ENCODE measurements at regions not wholly inside any gene's neighbourhood (a gene's known extent, or its start where the extent isn't known, plus 50 kb on each side); places are given as distances from the start of the nearest gene placed in this dataset.
"Not testable (repeated sequence)": the region's sequence is repeated elsewhere in the genome, so short reads cannot be mapped to it uniquely, and the experiment has no call there.

DNA sequence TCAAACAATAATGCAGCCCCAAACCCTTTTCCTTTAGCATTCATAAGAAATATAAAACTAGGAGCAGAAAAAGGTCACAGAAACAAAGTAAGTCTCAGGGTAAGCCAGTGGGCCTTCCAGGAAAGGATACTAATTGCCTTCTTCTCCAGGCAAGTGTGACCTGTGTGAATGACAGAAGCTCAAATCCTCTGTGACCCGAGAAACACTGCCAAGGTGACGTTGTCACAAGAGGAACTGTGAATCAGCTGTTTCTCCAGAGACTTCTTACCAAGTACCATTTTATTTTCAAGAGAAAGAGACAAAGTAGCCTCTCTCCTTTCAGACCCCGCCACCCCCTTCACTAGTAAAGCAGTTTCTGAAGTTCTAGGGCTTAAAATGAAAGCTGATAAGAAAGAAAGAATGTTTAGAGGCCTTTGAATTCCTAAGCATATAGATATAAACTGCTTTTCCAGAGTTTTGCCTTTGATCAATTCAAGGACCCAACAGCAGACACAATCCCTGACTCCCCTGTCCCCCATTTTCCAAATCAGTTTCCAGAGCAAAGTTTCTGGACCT, 155.6 kb downstream of the NUF2 start:
- no peak for DNase-seq

DNA sequence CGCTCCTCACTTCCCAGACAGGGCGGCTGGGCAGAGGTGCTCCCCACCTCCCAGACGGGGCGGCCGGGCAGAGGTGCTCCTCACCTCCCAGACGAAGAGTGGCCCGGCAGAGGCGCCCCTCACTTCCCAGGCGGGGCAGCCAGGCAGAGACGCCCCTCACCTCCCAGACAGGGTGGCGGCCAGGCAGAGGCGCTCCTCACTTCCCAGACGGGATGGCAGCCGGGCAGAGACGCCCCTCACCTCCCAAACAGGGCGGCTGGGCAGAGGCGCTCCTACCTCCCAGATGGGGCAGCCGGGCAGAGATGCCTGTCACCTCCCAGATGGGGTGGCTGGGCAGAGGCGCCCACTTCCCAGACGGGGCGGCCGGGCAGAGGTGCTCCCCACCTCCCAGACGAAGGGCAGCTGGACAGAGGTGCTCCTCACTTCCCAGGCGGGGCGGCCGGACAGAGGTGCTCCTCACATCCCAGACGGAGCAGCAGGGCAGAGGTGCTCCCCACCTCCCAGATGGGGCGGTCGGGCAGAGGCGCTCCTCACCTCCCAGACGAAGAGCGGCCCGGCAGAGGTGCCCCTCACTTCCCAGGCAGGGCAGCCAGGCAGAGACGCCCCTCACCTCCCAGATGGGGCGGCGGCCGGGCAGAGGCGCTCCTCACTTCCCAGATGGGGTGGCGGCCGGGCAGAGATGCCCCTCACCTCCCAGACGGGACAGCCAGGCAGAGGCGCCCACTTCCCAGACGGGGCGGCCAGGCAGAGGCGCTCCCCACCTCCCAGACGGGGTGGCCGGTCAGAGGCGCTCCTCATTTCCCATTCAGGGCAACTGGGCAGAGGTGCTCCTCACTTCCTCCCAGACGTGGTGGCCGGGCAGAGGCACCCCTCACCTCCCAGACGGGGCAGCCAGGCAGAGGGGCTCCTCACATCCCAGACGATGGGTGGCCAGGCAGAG, 176.9 kb downstream of the NUF2 start:
- not testable (repeated sequence) for DNase-seq

DNA sequence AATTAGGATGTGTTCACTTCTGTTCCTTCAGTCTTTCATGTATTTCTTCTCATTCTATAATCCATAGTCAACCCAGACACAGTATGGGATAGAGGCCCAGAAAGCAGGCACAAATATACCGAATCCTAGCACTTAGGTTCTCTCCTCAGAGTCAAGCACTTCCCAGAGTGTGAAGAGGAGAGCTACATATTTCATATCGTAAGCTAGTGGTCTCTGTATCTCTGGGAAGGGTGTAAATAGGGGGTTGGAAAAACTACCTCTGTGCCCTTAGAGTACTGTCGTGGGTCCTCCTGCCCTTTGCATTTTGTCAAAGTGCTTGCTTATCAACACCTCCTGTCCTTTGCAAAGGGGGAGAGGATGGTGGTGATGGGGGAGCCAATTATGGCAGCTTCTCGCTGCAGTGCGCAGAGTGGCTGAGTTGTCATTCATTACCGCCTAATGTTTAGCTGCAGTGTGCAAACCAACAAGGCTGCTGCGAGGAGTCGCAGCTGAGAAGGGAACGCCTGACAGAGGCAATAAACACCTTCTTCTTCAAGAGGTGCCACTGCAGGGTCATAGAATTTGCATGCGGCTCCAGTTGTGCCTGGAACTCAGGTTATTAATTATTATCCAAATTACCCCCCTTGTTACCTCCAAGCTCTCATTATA, 182.7 kb downstream of the NUF2 start:
- no peak for DNase-seq

DNA sequence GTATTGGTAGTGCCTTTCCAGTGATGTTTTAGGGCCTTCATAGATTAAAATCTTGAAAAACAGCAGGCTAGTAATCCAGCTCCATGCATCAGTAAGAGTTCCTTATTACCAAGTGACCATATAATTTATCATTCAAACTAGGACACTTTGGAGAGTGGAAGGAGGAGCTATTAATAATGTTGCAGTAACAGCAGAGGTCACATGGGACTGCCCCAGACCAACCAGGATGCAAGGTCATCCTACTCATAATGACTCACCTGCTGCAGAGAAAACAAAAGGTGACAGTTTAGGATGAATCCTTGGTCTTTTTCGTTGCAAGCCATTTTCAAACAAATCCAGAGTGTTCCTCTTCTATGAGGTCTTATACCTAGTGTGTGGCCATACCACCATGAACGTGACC, 187.4 kb downstream of the NUF2 start:
- DNase-seq: no peak

DNA sequence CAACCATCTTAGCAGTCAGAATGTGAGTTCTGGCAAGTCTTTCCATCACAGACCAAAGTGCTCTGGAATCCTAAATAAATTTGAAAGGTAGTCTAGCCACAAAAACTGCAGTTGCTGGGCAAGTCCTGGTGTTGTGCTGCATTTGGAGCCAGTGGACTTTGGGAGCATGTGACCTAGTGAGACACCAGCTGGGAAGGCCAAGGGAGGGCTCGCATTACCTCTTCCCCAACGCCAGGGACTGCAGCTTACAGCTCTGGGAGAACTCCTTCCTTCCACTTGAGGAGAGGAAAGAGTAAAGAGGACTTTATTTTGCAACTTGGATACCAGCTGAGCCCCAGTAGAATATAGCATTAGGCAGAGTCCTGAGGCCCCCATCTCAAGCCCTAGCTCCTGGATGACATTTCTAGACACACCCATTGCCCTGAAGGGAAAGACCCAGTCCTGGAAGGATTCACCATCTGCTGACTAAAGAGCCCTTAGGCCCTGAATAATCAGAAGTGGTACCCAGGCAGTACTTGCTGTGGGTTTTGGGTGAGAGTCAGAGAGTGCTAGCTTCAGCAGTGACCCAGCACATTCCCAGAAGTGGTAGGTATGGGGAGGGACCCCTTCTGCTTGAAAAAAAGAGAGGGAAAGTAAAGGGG, 190.7 kb downstream of the NUF2 start:
- DNase-seq: no peak

DNA sequence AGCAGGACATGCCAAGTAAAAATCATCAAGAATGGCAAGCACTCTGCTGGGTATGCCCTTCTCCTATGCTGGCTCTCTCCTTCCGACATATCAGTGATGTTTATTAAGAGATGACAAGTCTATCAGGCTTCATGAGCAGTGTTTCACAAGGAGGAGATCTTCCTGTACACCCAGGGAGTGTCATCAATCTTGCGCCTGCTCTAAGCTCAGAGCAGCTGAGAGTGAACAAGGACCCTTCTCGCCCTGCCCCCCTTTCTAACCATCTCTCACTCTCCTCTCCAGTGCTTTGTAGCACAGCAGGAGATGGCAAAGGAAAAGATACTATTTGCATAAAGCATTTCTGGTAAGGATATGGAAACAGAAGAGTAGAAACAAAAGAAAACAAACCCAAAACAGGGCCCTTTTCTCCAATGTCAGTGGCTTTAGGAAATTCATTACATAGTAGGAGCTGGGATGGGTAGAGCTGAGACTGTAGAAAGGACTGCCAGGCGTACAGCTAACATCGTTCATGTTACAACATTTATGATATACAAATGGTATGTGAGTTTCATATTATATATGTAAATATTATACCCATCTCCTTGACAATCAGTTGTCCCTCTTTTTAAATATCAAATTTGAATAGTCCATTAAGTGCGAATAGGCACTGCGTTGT, 201.7 kb downstream of the NUF2 start:
- DNase-seq: no peak

DNA sequence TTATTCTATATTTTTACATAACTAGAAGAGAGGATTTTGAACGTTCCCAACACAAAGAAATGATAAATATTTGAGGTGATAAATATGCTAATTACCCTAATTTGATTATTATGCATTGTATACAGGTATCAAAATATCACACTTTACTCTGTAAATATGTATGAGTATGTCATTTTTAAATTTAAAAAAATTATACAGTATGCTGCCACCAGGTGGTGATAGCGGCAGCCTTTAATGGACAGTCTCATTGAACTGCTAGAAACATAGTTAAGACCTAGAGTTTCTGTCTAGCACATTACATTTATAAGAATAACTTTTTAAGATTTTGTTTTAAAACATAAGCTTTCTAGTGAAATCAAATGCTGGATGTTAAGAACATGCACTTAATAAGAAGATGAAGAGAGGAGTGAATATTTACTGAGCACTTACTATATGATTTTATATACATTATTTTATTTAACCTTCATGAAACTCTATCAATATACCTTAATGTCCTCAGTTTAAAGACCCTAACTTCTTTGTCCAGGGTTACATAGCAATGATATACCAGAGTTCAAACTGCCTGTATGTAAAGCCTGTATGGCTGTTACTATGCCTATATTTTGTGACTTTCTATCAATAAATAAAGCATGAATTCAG, 207.1 kb downstream of the NUF2 start:
- DNase-seq: no peak

DNA sequence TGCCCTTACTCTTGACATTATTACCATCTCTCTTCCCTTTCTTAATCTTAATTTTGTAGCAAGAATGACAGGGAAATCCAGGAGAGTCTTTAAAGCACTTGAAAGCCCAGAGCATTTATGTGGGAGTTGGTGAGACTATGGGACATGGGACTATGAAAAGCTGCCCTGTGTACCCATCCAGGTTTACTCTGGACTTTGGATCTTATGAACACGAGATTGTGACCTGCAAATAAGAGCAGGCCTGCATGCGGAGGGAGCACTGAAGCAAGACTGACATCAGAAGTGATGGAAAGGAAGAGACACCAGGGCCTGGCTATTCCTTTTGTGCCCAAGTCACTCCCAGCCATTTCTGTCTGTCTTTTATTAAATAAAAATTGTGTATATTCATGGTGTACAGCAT, 209.6 kb downstream of the NUF2 start:
- no peak for DNase-seq

DNA sequence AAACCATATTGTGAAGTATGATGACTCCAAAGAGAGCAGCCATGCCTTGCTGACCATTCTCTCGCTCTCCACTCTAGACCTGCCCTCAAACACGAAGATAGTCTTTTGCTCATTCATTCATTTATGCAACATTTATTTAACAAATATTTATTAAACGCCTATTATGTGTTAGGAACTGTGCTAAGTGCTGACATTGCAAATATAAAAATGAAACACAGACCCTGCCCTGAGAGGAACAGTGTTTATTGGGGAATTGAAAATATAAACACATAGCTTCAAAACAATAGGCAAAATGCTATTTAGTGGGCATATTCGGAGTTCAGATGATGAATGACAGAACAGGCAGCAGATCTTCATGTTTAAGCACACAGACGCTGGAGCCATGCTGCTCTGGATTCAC, 213.6 kb downstream of the NUF2 start:
- no peak for DNase-seq

DNA sequence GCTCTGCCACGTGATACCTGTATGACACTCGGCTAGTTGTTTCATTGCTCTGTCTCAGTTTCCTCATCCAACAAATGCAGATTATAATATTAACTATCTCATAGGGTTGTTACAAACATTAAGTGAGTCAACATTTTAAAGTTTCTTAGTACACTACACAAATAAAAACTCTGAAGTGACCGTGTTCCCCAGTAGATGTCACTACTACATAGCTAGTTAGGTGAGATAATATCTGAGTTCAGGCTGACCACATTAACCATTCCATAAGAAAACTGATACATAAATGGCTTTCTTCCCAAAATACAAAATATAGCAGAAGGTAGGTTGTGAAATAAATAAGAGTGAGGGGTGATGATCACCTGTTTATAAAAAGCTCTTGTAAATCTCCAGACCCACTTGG, 214.1 kb downstream of the NUF2 start:
- DNase-seq: no peak

DNA sequence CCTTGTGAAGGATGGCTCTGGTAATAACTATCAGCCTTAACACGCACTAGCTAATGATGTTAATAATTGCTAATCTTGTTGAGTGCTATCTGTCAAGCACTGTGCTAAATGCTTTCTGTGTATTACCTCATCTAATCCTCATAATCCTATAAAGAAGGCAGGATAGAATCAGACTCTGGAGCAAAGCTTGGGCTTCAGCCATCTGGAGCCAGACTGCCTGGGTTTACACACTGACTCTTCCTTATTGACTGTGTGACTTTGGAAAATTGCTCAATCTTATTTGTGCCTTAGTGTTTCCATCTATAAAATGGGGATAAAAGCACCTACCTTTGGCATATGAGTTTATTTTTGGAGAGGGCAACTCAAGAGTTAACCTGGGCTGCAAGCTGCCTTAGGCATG, 216.1 kb downstream of the NUF2 start:
- DNase-seq: no peak

DNA sequence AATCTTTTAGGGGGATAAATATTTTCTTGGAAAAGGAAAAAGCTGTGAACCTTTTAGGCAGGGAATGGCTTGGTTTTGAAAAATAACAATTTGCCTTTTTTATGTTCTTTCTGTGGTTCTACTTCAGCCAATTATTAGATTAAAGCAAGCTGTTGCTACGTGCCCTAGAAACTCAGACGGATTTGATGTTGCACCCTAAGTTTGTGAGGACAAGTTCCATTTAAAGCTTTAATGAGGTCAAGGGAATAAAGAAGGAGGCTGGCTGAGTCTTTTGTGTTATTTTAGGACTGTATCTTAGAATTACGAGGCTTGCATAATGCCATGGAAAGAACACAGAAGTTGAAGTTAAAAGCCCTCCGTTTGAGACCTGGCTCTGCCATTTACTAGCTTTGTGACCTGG, 216.9 kb downstream of the NUF2 start:
- no peak for DNase-seq

DNA sequence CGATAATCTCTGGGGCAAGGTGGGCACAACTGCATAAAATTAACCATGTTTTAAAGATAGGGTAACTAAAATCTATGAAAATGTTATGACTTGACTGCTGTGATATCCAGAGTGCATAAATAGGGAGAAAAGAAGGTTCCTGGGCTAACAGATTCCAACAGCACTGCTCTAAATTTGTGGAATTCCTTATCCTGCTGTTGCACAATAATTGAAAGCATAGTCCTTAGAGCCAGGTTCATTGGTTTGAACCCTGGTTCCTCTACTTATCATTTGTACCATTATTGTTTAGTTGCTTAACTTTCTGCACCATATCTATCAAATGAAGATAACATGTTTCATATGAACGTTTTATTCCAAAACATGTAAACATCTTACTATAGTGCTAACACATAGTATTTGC, 219.0 kb downstream of the NUF2 start:
- no peak for DNase-seq

DNA sequence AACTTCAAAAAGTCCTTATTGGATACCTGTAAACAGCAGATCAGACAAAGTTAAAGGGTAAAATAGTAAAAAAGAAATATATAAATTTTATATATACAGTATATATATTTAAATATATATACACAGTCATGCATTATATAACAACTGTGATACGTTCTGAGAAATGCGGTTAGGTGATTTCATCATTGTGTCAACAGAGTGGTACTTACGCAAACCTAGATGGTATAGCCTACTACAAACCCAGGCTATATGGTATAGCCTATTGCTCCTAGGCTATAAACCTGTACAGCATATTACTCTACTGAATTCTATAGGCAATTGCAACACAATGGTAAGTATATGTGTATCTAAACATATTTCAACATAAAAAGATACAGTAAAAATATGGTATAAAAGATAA, 222.7 kb downstream of the NUF2 start:
- DNase-seq: no peak

DNA sequence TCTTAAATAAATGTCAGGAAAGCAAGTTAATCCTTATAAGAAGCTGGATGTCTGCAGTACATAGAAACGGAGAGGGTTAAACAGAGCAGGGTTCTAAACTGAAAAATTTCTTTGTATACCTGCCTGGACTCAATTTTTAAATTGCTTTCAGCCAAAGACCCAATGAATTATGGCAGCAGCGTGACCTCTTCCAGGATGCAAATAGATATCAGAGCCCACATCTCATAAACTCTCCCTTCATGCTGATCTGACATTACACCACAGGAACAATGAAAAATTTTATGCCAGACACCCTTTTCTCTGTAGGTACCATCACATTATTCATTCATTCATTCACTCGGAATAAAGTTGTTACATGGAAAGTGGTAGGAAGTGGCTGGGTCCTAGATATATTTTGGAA, 236.4 kb downstream of the NUF2 start:
- DNase-seq: no peak

DNA sequence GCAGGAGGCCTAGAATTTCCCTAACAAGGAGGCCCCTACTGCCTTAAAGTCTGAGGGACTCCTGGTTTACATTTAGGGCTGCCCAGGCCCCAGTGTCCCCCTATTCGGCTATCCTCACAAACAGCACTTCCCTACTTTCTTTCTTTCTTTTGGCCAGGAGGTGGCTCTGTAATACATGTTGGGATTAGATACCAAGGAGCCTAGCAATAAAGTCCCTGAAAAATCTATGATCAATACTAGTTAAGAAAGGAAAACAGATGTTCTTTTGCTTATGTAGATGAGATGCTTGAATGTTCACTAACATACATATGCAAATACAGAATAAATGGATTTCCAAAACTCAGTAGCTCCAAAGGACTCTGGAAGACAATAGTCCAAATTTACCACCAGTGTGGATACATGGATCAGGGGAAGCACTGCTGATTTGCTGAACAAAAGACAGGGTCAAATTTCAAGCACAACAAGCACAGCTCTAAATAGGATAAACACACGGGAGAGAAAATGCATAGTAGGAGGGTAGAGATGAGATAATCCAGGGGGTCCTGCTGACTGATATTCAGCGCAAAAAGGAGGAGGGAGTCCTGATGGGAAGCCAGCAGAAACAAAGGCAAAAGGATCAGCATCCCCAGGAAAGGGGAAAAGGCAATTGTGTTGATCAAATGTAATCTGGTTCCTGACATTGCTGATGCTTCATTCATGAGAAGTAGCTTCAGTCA, 240.0 kb downstream of the NUF2 start:
- DNase-seq: no peak

DNA sequence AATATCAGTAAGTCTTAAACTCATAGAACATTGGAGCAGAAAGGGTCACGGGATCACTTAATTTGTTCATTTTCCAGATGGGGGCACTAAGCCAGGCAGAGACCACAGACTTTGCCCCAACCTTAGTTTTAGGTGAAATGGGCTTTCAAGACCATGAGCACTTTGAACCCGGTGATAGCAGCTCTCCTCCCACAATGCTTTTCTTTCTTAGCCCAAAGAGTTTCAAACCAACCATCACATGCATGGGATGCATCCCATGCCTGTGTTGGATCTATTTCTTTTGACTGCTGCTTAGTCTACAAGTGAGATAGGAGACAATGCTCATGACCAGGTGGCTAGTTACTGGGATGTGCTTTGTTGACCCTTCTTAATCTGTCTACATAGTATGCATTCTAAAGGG, 240.6 kb downstream of the NUF2 start:
- no peak for DNase-seq

DNA sequence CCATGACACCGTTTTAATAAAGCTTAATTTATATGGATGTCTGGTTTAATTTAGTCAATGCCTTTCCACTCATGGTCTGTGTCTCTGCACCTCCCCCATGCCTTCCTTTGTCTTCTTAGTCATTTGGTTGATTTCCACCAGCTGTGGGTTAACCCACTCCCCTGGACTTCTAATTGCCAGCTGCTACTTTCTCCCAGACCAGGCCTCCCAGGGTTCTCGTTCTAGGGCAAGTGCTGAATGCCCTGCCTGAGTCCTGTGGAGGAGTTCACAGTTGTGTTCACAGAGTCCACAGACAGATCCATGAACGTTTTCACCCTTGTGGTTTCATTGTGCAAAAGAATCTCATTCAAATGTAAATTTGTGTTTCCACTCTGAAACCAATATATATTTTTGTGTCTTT, 243.4 kb downstream of the NUF2 start:
- no peak for DNase-seq

DNA sequence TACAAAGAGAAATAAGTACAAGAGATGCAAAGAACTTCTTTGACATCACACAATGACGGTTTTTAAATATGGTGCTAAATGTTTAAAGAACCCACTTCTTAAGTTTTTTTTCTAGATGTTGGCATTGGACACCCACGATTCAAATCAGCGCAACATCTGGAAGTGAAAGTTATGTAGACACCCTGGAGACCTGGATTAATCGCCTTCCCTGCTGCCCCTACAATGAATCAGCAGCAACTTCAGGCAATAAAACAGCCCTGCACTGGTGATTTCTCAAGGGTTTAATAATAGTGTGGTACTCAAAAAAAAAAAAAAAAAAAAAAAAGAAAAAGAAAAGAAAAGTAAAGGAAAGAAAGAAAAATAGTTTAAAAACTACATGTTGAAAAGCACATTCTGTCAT, 248.3 kb downstream of the NUF2 start:
- DNase-seq: no peak

DNA sequence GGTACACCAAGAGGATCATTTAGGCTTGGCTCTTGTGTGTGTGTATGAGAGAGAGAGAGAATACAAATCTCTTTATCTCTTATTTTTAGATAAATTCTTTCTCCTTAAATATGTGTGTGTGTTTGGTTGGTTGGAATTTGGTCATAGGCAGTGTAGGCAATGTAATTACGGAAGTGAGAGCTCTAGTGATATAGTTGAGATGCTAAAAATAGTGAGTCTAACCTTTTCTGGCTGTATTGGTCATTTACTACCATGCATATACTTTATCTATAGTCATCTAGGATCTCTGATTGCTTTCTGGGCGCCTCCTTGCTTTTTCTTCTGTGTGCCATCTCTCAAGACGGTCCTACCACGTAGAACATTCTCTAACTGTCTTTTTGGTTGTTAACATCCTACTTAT, 250.2 kb downstream of the NUF2 start:
- no peak for DNase-seq

DNA sequence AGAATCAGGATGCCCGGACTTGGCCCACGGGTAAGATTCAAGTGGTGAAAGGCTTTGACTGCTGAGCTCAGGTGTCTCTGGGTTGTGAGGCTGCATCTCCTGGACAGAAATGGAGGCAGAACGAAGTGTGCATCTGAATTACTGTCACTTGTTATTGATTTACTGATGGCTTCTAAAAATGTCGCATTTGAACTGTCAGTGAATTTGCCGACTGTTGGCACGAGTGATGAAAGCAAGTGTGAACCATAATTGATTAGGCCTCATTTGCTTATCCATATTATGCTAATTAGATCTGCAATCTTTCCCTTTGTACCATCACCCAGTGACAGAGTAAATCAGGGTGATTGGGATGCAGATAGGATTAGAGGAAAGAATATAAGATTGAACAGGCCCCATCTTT, 252.4 kb downstream of the NUF2 start:
- DNase-seq: no peak

DNA sequence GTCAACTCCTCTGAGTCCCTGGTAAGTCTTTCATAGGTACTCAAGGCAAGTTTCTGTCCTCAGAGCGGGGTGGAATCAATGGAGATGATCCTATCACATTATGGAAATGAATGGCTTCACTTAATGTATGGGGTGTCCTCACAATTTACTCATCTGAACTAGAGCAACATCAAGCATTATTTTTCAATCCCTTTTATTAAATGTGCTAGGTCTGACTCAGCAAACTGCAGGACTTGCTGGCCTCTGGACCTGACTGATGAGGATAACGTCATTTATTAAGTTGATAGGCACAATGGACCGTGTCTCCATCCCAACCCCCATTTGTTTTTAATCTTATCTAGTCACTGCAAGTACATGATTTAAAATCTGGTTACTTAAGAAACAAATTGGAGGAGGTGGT, 259.2 kb downstream of the NUF2 start:
- DNase-seq: no peak
